Liver (tissue), 8 donors: ENCODE measurements at regions not wholly inside any gene's neighbourhood (a gene's known extent, or its start where the extent isn't known, plus 50 kb on each side); places are given as distances from the start of the nearest gene placed in this dataset.

ENCODE experiments used
- DNase-seq: peaks from one replicate; pipeline ENCODE4 v3.0.0-alpha.2; 2017; ENCODE audit warnings: low spot score
- H3K27ac ChIP-seq, 2 donors: one replicate each; pipeline ENCODE4 v1.7.0; 2013; ENCODE audit warnings: inconsistent platforms in 2 of 2, low read length in 2 of 2, control low read depth in 1 of 2, low read depth in 1 of 2, mild to moderate bottlenecking in 1 of 2
- H3K27me3 ChIP-seq, 4 donors: one replicate each; pipeline versions ENCODE4 v1.6.1 to v1.7.0; 2013; ENCODE audit warnings: low read length in 3 of 4, inconsistent platforms in 1 of 4, mild to moderate bottlenecking in 1 of 4, moderate library complexity in 1 of 4; ENCODE audit not compliant: control insufficient read depth in 4 of 4, insufficient read depth in 4 of 4
- H3K36me3 ChIP-seq, 4 donors: one replicate each; pipeline versions ENCODE4 v1.6.1 to v1.7.0; 2013; ENCODE audit warnings: low read length in 3 of 4, mild to moderate bottlenecking in 3 of 4, low read depth in 1 of 4, moderate library complexity in 1 of 4; ENCODE audit not compliant: control insufficient read depth in 4 of 4, insufficient read depth in 3 of 4
- H3K4me1 ChIP-seq, 4 donors: one replicate each; pipeline versions ENCODE4 v1.6.1 to v1.7.0; 2013; ENCODE audit warnings: low read length in 3 of 4, mild to moderate bottlenecking in 3 of 4, moderate library complexity in 1 of 4; ENCODE audit not compliant: control insufficient read depth in 4 of 4, insufficient read depth in 4 of 4
- H3K4me3 ChIP-seq, 3 donors: one replicate each; pipeline versions ENCODE4 v1.6.1 to v1.7.0; 2013; ENCODE audit warnings: low read length in 3 of 3, control low read depth in 1 of 3, low read depth in 1 of 3, mild to moderate bottlenecking in 1 of 3
- H3K9ac ChIP-seq, 2 donors: one replicate each; pipeline ENCODE4 v1.7.0; 2013; ENCODE audit warnings: low read length in 2 of 2, mild to moderate bottlenecking in 2 of 2, moderate library complexity in 2 of 2, control low read depth in 1 of 2, low read depth in 1 of 2
- H3K9me3 ChIP-seq, 4 donors: one replicate each; pipeline versions ENCODE4 v1.6.1 to v1.7.0; 2013; ENCODE audit warnings: low read length in 3 of 4; ENCODE audit not compliant: control insufficient read depth in 4 of 4
- EGR1 ChIP-seq, 2 donors: IDR thresholded peaks; 2 replicates each; pipeline ENCODE4 v1.6.1; 2016 to 2018; ENCODE audit warnings: antibody characterized with exemption in 2 of 2, low read depth in 2 of 2
- FOXA1 ChIP-seq: IDR thresholded peaks from 2 replicates; pipeline ENCODE4 v1.6.1; 2016; ENCODE audit warnings: antibody characterized with exemption
- FOXA2 ChIP-seq: IDR thresholded peaks from 2 replicates; pipeline ENCODE4 v1.6.1; 2016; ENCODE audit warnings: antibody characterized with exemption
- GABPA ChIP-seq, 2 donors: IDR thresholded peaks in 1 of 2; conservative IDR thresholded peaks in 1 of 2; 2 replicates each; pipeline ENCODE4 v1.6.1; 2016; ENCODE audit warnings: antibody characterized with exemption in 2 of 2, mild to moderate bottlenecking in 1 of 2, moderate library complexity in 1 of 2
- HNF4A ChIP-seq, 2 donors: conservative IDR thresholded peaks; 2 replicates each; pipeline ENCODE4 v1.6.1; 2016; ENCODE audit warnings: antibody characterized with exemption in 2 of 2, mild to moderate bottlenecking in 2 of 2
- HNF4G ChIP-seq: IDR thresholded peaks from 2 replicates; pipeline ENCODE4 v1.6.1; 2016; ENCODE audit warnings: antibody characterized with exemption
- JUND ChIP-seq, 2 donors: IDR thresholded peaks; 2 replicates each; pipeline ENCODE4 v1.6.1; 2016; ENCODE audit warnings: antibody characterized with exemption in 2 of 2
- NR2F2 ChIP-seq: IDR thresholded peaks from 2 replicates; pipeline ENCODE4 v1.6.1; 2016; ENCODE audit warnings: antibody characterized with exemption
- RAD21 ChIP-seq, 2 donors: IDR thresholded peaks; 2 replicates each; pipeline ENCODE4 v1.6.1; 2016; ENCODE audit warnings: antibody characterized with exemption in 2 of 2, mild to moderate bottlenecking in 2 of 2
- RXRA ChIP-seq, 2 donors: IDR thresholded peaks; 2 replicates each; pipeline ENCODE4 v1.6.1; 2017 to 2018; ENCODE audit warnings: antibody characterized with exemption in 2 of 2, mild to moderate bottlenecking in 1 of 2
- SP1 ChIP-seq: IDR thresholded peaks from 2 replicates; pipeline ENCODE4 v1.6.1; 2018; ENCODE audit warnings: antibody characterized with exemption, mild to moderate bottlenecking
- TAF1 ChIP-seq: conservative IDR thresholded peaks from 2 replicates; pipeline ENCODE4 v1.6.1; 2016; ENCODE audit warnings: antibody characterized with exemption, mild to moderate bottlenecking
- YY1 ChIP-seq: IDR thresholded peaks from 2 replicates; pipeline ENCODE4 v1.6.1; 2016; ENCODE audit warnings: antibody characterized with exemption, mild to moderate bottlenecking
- WGBS: extraction: QIAGEN DNeasy Blood & Tissue Kit; methylation state at CpG from one replicate; pipeline ENCODE4 v1.1.7; 2013; 5-methylcytosine and 5-hydroxymethylcytosine counted together
- TF ChIP-seq, protein P1 (sequence below): IDR thresholded peaks from 2 replicates; pipeline ENCODE4 v1.6.1; 2016; ENCODE audit warnings: antibody characterized with exemption
- TF ChIP-seq, protein P2 (sequence below): IDR thresholded peaks from 2 replicates; pipeline ENCODE4 v1.6.1; 2016; ENCODE audit warnings: antibody characterized with exemption
- TF ChIP-seq, protein P3 (sequence below): IDR thresholded peaks from 2 replicates; pipeline ENCODE4 v1.6.1; 2016; ENCODE audit warnings: antibody characterized with exemption, mild to moderate bottlenecking
- TF ChIP-seq, protein P4 (sequence below): IDR thresholded peaks from 2 replicates; pipeline ENCODE4 v1.6.1; 2016; ENCODE audit warnings: antibody characterized with exemption
- TF ChIP-seq, protein P5 (sequence below): fragments of 150-350 bp; IDR thresholded peaks from 2 replicates; pipeline ENCODE4 v1.5.1; 2017; ENCODE audit warnings: improper control_type of control experiment, low read depth, low read length; ENCODE audit not compliant: missing input control
- donor health status: healthy.
- donor health status: healthy.
- donor health status: healthy.
- donor health status: healthy.
- donor health status: healthy.

DNA sequence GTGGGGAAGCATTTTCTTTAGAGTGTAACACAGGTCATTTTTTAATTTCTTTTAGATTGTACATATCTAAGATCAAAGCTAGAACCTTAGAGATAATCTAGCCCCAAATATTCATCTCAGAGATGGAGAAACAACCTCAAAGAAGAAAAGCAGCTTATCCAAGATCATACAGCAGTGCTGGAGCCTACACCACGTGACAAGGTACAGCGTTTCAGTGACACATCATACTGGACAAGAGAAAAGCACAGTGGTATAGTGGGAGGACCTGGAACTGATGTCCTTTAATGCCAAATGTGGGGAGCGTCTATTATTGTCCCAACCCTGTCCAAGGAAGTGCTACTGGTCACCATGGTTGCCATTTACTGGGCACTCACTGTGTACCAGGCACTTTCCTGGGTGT lies 445.8 kb downstream of the RPS24 start:
- Histone ChIP-seq H3K4me1 (peaks cover 0 to 2% (median 0%) of the 10 kb centered on the region in 4 donors), H3K4me3 (no peak overlapping the region), H3K9ac (no peak overlapping the region), H3K9me3 (no peaks in the 10 kb centered on the region), H3K27ac (no peak overlapping the region), H3K36me3 (no peaks in the 10 kb centered on the region), H3K27me3 (peaks cover 0 to 5% (median 1%) of the 10 kb centered on the region in 4 donors)
- TF ChIP-seq EGR1 (IDR thresholded peaks at IDR 0.05; ENCODE audit: low read depth in 2 of 2) = no peak
- TF ChIP-seq FOXA1 = no peak
- TF ChIP-seq, protein P1, sequence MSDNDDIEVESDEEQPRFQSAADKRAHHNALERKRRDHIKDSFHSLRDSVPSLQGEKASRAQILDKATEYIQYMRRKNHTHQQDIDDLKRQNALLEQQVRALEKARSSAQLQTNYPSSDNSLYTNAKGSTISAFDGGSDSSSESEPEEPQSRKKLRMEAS = no peak
- TF ChIP-seq JUND (IDR thresholded peaks at IDR 0.05) = no peak
- TF ChIP-seq HNF4A (conservative IDR thresholded peaks at IDR 0.05) = no peak
- TF ChIP-seq RAD21 (IDR thresholded peaks at IDR 0.05) = no peak
- TF ChIP-seq RXRA (IDR thresholded peaks at IDR 0.05) = no peak
- TF ChIP-seq FOXA2 = no peak
- TF ChIP-seq, protein P2, sequence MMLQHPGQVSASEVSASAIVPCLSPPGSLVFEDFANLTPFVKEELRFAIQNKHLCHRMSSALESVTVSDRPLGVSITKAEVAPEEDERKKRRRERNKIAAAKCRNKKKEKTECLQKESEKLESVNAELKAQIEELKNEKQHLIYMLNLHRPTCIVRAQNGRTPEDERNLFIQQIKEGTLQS = no peak
- TF ChIP-seq HNF4G = no peak
- TF ChIP-seq, protein P3, sequence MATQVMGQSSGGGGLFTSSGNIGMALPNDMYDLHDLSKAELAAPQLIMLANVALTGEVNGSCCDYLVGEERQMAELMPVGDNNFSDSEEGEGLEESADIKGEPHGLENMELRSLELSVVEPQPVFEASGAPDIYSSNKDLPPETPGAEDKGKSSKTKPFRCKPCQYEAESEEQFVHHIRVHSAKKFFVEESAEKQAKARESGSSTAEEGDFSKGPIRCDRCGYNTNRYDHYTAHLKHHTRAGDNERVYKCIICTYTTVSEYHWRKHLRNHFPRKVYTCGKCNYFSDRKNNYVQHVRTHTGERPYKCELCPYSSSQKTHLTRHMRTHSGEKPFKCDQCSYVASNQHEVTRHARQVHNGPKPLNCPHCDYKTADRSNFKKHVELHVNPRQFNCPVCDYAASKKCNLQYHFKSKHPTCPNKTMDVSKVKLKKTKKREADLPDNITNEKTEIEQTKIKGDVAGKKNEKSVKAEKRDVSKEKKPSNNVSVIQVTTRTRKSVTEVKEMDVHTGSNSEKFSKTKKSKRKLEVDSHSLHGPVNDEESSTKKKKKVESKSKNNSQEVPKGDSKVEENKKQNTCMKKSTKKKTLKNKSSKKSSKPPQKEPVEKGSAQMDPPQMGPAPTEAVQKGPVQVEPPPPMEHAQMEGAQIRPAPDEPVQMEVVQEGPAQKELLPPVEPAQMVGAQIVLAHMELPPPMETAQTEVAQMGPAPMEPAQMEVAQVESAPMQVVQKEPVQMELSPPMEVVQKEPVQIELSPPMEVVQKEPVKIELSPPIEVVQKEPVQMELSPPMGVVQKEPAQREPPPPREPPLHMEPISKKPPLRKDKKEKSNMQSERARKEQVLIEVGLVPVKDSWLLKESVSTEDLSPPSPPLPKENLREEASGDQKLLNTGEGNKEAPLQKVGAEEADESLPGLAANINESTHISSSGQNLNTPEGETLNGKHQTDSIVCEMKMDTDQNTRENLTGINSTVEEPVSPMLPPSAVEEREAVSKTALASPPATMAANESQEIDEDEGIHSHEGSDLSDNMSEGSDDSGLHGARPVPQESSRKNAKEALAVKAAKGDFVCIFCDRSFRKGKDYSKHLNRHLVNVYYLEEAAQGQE = no peak
- TF ChIP-seq, protein P4, sequence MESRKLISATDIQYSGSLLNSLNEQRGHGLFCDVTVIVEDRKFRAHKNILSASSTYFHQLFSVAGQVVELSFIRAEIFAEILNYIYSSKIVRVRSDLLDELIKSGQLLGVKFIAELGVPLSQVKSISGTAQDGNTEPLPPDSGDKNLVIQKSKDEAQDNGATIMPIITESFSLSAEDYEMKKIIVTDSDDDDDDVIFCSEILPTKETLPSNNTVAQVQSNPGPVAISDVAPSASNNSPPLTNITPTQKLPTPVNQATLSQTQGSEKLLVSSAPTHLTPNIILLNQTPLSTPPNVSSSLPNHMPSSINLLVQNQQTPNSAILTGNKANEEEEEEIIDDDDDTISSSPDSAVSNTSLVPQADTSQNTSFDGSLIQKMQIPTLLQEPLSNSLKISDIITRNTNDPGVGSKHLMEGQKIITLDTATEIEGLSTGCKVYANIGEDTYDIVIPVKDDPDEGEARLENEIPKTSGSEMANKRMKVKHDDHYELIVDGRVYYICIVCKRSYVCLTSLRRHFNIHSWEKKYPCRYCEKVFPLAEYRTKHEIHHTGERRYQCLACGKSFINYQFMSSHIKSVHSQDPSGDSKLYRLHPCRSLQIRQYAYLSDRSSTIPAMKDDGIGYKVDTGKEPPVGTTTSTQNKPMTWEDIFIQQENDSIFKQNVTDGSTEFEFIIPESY = no peak
- TF ChIP-seq TAF1 = no peak
- no peak for TF ChIP-seq NR2F2
- TF ChIP-seq, protein P5, sequence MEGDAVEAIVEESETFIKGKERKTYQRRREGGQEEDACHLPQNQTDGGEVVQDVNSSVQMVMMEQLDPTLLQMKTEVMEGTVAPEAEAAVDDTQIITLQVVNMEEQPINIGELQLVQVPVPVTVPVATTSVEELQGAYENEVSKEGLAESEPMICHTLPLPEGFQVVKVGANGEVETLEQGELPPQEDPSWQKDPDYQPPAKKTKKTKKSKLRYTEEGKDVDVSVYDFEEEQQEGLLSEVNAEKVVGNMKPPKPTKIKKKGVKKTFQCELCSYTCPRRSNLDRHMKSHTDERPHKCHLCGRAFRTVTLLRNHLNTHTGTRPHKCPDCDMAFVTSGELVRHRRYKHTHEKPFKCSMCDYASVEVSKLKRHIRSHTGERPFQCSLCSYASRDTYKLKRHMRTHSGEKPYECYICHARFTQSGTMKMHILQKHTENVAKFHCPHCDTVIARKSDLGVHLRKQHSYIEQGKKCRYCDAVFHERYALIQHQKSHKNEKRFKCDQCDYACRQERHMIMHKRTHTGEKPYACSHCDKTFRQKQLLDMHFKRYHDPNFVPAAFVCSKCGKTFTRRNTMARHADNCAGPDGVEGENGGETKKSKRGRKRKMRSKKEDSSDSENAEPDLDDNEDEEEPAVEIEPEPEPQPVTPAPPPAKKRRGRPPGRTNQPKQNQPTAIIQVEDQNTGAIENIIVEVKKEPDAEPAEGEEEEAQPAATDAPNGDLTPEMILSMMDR = no peak
- no peak for TF ChIP-seq GABPA (IDR thresholded peaks at IDR 0.05 in 1 of 2, conservative IDR thresholded peaks at IDR 0.05 in 1 of 2)
- TF ChIP-seq SP1 = no peak
- no peak for TF ChIP-seq YY1
- DNase-seq = no peak
- 86% methylated on average over 3 of the region's 3 CpGs for WGBS

DNA sequence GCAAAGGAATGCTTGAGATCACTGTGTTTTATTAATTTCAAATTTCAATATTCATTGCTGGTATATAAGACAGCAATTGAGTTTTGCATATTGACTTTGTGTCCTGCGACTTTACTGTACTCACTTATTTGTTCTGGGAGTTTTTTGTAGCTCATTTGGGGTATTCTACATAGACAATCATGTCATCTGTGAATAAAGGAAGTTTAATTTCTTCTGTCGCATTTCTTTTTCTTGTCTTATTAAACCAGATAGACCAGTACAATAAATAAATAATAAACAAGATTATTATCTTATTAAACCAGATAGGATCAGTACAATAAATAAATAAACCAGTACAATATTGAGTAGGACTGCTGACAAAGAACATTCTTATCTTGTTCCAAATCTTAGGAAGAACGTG lies 448.2 kb downstream of the RPS24 start:
- peaks cover 0 to 2% (median 0%) of the 10 kb centered on the region in 4 donors for H3K4me1 ChIP-seq
- H3K36me3 ChIP-seq = no peaks in the 10 kb centered on the region
- H3K9me3 ChIP-seq = no peaks in the 10 kb centered on the region
- WGBS = 88% methylated on average over 3 of the region's 3 CpGs
- no peak overlapping the region for H3K4me3 ChIP-seq
- DNase-seq = no peak
- no peak overlapping the region for H3K27ac ChIP-seq
- H3K27me3 ChIP-seq = peaks cover 0 to 5% (median 1%) of the 10 kb centered on the region in 4 donors
- no peak overlapping the region for H3K9ac ChIP-seq
- TF ChIP-seq TAF1 (no peak), HNF4G (no peak), YY1 (no peak), RAD21 (IDR thresholded peaks at IDR 0.05) (no peak)
